Cardiac muscle cell (in vitro differentiated cells and primary cell): ENCODE measurements at regions not wholly inside any gene's neighbourhood (a gene's known extent, or its start where the extent isn't known, plus 50 kb on each side); places are given as distances from the start of the nearest gene placed in this dataset.
A peak's percentile ranks its signal among the peaks of the same experiment; 100 is the strongest.

Experiments used
- DNase-seq, 2 donors: peaks; one replicate each; pipeline versions ENCODE4 v3.0.0 to v3.0.0-alpha.2; 2010 to 2017; ENCODE audit warnings: low read depth in 1 of 2, low spot score in 1 of 2
- H3K27ac ChIP-seq: fragments of 200-600 bp; sonication (generic); 2 replicates; pipeline ENCODE4 v1.5.1; 2016
- H3K27me3 ChIP-seq: fragments of 200-600 bp; sonication (generic); 2 replicates; pipeline ENCODE4 v1.6.0; 2016; ENCODE audit warnings: control low read depth
- H3K36me3 ChIP-seq: fragments of 200-600 bp; sonication (generic); 2 replicates; pipeline ENCODE4 v1.5.1; 2016; ENCODE audit warnings: control low read depth
- H3K4me1 ChIP-seq: fragments of 200-600 bp; sonication (generic); 2 replicates; pipeline ENCODE4 v1.8.1; 2017; ENCODE audit warnings: low read depth, mild to moderate bottlenecking, mixed run types
- H3K4me3 ChIP-seq: fragments of 200-600 bp; sonication (generic); 2 replicates; pipeline ENCODE4 v1.5.1; 2016; ENCODE audit warnings: mild to moderate bottlenecking
- H3K9me3 ChIP-seq: fragments of 200-600 bp; sonication (generic); 2 replicates; pipeline ENCODE4 v1.5.1; 2017; ENCODE audit warnings: low read depth, mild to moderate bottlenecking, control low read depth
- TF ChIP-seq, protein P1 (sequence below): IDR thresholded peaks from 2 replicates; pipeline ENCODE4 v1.5.1; 2012; ENCODE audit warnings: low read depth, mild to moderate bottlenecking, low read length

DNA sequence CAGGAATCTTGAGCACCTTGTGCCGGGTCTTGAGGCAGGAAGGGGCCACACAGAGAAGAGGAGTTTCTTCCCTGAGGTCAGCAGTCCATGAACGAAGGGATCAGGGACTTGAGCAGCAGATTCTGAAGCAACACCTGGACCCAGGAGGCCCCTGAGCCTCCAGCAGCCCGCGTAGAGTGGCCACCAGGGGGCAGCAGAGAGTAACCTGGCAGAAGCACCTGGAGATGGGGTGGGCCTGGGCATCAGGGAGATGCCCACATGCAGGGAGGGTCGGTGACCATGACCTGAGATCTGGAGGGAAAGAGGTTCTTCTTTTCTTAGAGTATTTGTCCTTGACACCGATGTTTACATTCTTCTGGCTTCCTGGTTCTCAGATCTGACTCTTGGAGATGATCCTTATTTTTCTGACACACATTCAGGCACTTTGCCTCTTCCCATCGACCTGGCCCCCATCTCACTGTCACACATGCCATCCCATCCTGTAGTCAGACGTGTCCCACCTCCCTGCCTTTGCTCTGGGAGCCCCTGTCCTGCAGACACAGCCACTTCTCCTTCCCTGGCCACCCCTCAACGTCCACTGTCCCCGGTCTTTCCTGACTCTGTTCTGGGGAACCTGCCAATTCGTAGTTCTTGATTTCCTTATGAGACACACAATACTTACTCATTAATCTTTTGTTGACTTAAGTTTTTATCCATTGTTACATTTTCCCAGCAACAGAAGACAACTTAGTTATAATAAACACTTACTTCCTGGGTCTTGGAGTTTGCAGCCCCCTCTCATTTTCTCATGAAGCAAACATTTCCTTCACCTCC, 66.5 kb downstream of the GGTLC2 start:
- no peaks in the 10 kb centered on the region for H3K27me3 ChIP-seq
- DNase-seq = peak in 1 of 2 donors; percentile 52
- TF ChIP-seq, protein P1, sequence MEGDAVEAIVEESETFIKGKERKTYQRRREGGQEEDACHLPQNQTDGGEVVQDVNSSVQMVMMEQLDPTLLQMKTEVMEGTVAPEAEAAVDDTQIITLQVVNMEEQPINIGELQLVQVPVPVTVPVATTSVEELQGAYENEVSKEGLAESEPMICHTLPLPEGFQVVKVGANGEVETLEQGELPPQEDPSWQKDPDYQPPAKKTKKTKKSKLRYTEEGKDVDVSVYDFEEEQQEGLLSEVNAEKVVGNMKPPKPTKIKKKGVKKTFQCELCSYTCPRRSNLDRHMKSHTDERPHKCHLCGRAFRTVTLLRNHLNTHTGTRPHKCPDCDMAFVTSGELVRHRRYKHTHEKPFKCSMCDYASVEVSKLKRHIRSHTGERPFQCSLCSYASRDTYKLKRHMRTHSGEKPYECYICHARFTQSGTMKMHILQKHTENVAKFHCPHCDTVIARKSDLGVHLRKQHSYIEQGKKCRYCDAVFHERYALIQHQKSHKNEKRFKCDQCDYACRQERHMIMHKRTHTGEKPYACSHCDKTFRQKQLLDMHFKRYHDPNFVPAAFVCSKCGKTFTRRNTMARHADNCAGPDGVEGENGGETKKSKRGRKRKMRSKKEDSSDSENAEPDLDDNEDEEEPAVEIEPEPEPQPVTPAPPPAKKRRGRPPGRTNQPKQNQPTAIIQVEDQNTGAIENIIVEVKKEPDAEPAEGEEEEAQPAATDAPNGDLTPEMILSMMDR = peak; percentile 99
- H3K4me3 ChIP-seq = no peak overlapping the region
- H3K4me1 ChIP-seq = no peaks in the 10 kb centered on the region
- H3K36me3 ChIP-seq = no peaks in the 10 kb centered on the region
- H3K9me3 ChIP-seq = no peaks in the 10 kb centered on the region
- no peak overlapping the region for H3K27ac ChIP-seq

DNA sequence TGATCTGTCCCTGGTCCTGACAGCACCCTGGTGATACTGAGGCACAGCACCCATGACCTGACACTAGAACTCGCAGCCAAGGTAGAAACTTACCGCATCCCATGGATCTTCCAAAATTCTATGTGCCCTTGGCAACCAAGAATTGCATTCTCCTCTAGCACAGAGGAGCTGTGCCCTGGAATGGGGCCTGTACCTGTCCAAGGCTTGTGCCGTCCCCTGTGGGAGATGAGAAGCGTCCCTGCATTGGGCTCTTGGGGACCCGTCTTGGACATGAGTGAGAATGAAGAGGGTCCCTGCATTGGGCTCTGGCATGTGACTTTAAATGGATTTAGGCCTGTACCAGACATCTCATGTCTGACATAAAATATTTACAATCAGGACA, 67.1 kb downstream of the GGTLC2 start:
- Histone ChIP-seq H3K27me3 (no peaks in the 10 kb centered on the region), H3K27ac (no peak overlapping the region)

DNA sequence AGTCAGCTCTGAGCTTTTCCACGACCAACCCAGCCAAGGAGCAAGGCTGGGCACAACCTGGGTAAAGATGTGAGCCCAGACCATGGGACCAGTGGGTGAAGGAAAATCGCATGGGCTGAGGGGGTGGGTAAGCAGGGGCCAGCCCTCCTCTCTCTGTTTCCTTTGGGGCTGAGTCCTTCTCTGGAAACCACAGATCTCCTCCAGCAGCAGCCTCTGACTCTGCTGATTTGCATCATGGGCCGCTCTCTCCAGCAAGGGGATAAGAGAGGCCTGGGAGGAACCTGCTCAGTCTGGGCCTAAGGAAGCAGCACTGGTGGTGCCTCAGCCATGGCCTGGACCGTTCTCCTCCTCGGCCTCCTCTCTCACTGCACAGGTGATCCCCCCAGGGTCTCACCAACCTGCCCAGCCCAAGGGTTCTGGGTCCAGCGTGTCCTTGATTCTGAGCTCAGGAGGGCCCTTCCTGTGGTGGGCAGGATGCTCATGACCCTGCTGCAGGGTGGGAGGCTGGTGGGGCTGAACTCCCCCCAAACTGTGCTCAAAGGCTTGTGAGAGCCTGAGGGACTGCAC, 67.8 kb downstream of the GGTLC2 start:
- no peaks in the 10 kb centered on the region for H3K27me3 ChIP-seq
- no peaks in the 10 kb centered on the region for H3K4me1 ChIP-seq
- no peaks in the 10 kb centered on the region for H3K9me3 ChIP-seq

More for the DNA sequence above, 67.1 kb downstream of the GGTLC2 start:
- H3K4me3 ChIP-seq = no peak overlapping the region
- no peak for DNase-seq
- H3K36me3 ChIP-seq = no peaks in the 10 kb centered on the region
- TF ChIP-seq, protein P1 = no peak
- no peaks in the 10 kb centered on the region for H3K4me1 ChIP-seq
- H3K9me3 ChIP-seq = no peaks in the 10 kb centered on the region

DNA sequence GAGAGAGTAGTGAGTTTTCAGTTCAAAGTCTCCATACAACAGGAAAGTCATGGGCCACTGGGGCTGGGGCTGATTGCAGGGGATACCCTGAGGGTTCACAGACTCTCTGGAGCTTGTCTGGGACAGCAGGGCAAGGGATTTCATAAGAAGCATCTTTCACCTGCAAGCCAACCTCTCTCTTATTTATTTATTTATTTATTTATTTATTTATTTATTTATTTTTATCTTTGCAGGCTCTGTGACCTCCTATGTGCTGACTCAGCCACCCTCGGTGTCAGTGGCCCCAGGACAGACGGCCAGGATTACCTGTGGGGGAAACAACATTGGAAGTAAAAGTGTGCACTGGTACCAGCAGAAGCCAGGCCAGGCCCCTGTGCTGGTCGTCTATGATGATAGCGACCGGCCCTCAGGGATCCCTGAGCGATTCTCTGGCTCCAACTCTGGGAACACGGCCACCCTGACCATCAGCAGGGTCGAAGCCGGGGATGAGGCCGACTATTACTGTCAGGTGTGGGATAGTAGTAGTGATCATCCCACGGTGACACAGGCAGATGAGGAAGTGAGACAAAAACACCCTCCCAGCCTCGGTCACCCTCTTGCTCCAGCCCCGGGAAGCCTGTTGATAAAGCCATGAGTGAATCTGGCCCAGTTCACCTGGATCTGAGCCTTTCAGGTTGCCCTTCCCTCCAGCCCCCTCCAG, 68.4 kb downstream of the GGTLC2 start:
- H3K27me3 ChIP-seq = no peaks in the 10 kb centered on the region
- H3K9me3 ChIP-seq = no peaks in the 10 kb centered on the region
- no peaks in the 10 kb centered on the region for H3K36me3 ChIP-seq
- H3K4me1 ChIP-seq = no peaks in the 10 kb centered on the region
- TF ChIP-seq, protein P1 = no peak
- H3K27ac ChIP-seq = no peak overlapping the region
- no peak for DNase-seq
- H3K4me3 ChIP-seq = no peak overlapping the region

More for the DNA sequence above, 67.8 kb downstream of the GGTLC2 start:
- TF ChIP-seq, protein P1 = no peak
- Histone ChIP-seq H3K36me3 (no peaks in the 10 kb centered on the region), H3K4me3 (no peak overlapping the region), H3K27ac (no peak overlapping the region)
- no peak for DNase-seq

DNA sequence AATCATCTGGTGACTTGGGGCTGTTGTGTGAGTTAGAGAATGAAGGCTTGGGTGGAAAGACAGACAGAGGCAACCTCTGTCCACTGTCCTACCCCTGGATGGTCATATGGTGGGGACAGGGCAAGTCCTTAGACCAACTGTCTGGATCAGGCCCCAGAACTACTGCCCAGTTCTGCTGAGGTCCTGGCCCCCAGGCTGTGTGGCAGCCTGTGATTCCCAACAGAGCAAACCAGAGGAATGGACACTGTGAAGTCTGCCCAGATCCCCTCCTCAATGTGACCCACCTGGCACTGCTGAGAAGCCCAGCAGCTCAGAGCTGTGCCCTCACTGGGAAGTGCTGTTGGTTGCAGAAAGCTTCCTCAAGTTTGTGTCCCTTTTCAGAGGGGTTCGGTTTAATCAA, 69.0 kb downstream of the GGTLC2 start:
- no peaks in the 10 kb centered on the region for H3K36me3 ChIP-seq
- no peak for DNase-seq
- no peak overlapping the region for H3K4me3 ChIP-seq
- no peaks in the 10 kb centered on the region for H3K27me3 ChIP-seq
- H3K4me1 ChIP-seq = no peaks in the 10 kb centered on the region
- no peaks in the 10 kb centered on the region for H3K9me3 ChIP-seq
- TF ChIP-seq, protein P1 = no peak
- H3K27ac ChIP-seq = no peak overlapping the region
